Mesendoderm (in vitro differentiated cells): ENCODE measurements at regions not wholly inside any gene's neighbourhood (a gene's known extent, or its start where the extent isn't known, plus 50 kb on each side); places are given as distances from the start of the nearest gene placed in this dataset.
"Not testable (repeated sequence)": the region's sequence is repeated elsewhere in the genome, so short reads cannot be mapped to it uniquely, and the experiment has no call there.

Experiments
- DNase-seq: peaks from one replicate; pipeline ENCODE4 v3.0.0; 2013
- H2AK5ac ChIP-seq: 2 replicates; pipeline ENCODE4 v1.6.1; 2013; ENCODE audit warnings: low read length, inconsistent platforms
- H2BK120ac ChIP-seq: 2 replicates; pipeline ENCODE4 v1.6.1; 2013; ENCODE audit warnings: low read depth, mild to moderate bottlenecking, low read length, moderate library complexity, mixed read lengths
- H2BK15ac ChIP-seq: replicated peaks from 2 replicates; pipeline ENCODE4 v1.6.1; 2013; ENCODE audit warnings: low read depth, mild to moderate bottlenecking, moderate library complexity
- H2BK5ac ChIP-seq: 2 replicates; pipeline ENCODE4 v1.6.1; 2013; ENCODE audit warnings: low read length, inconsistent platforms
- H3K18ac ChIP-seq: 2 replicates; pipeline ENCODE4 v1.6.1; 2013; ENCODE audit warnings: mild to moderate bottlenecking, low read length, mixed read lengths
- H3K23ac ChIP-seq: one replicate; pipeline ENCODE4 v1.6.1; 2013; ENCODE audit warnings: low read length
- H3K27ac ChIP-seq: 2 replicates; pipeline ENCODE4 v1.5.1; 2013; ENCODE audit warnings: low read depth, mild to moderate bottlenecking, inconsistent platforms, low read length, moderate library complexity
- H3K27me3 ChIP-seq: 2 replicates; pipeline ENCODE4 v1.6.1; 2013; ENCODE audit warnings: low read length, control low read depth, mild to moderate bottlenecking, inconsistent platforms; ENCODE audit not compliant: insufficient read depth, poor library complexity
- H3K36me3 ChIP-seq: 2 replicates; pipeline ENCODE4 v1.6.1; 2013; ENCODE audit warnings: low read length, inconsistent platforms; ENCODE audit not compliant: control insufficient read depth, insufficient read depth
- H3K4ac ChIP-seq: one replicate; pipeline ENCODE4 v1.6.1; 2013; ENCODE audit warnings: low read depth, mild to moderate bottlenecking, low read length, moderate library complexity
- H3K4me1 ChIP-seq: 2 replicates; pipeline ENCODE4 v1.6.1; 2013; ENCODE audit warnings: low read depth, low read length, inconsistent platforms; ENCODE audit not compliant: control insufficient read depth
- H3K4me2 ChIP-seq: 2 replicates; pipeline ENCODE4 v1.6.1; 2013; ENCODE audit warnings: low read length
- H3K4me3 ChIP-seq: 2 replicates; pipeline ENCODE4 v1.5.1; 2013; ENCODE audit warnings: mild to moderate bottlenecking, low read length
- H3K56ac ChIP-seq: one replicate; pipeline ENCODE4 v1.6.1; 2013; ENCODE audit warnings: low read length
- H3K79me1 ChIP-seq: 2 replicates; pipeline ENCODE4 v1.6.1; 2013; ENCODE audit warnings: low read length, inconsistent platforms
- H3K79me2 ChIP-seq: 2 replicates; pipeline ENCODE4 v1.6.1; 2013; ENCODE audit warnings: mild to moderate bottlenecking, low read length; ENCODE audit not compliant: control insufficient read depth, insufficient read depth
- H3K9ac ChIP-seq: 2 replicates; pipeline ENCODE4 v1.6.1; 2013; ENCODE audit warnings: low read length, inconsistent platforms
- H4K5ac ChIP-seq: one replicate; pipeline ENCODE4 v1.6.1; 2013; ENCODE audit warnings: low read length
- H4K8ac ChIP-seq: one replicate; pipeline ENCODE4 v1.6.1; 2013; ENCODE audit warnings: low read depth, mild to moderate bottlenecking, control low read depth, low read length, moderate library complexity
- WGBS: extraction: QIAGEN DNeasy Blood & Tissue Kit; methylation state at CpG from one replicate; pipeline ENCODE4 v1.1.7; 2013; ENCODE audit warnings: low lambda C conversion rate, missing lambda C conversion rate; ENCODE audit not compliant: insufficient coverage; ENCODE audit errors: extremely low coverage; 5-methylcytosine and 5-hydroxymethylcytosine counted together

GRCh38 chr9:63775092-63775426 is 1510.0 kb downstream of the FOXD4L5 start:
- not testable (repeated sequence) for H3K4ac ChIP-seq, H3K36me3 ChIP-seq, H2BK5ac ChIP-seq, H3K27me3 ChIP-seq, DNase-seq, H3K79me1 ChIP-seq, H4K8ac ChIP-seq, H3K56ac ChIP-seq, H2BK15ac ChIP-seq, H3K4me2 ChIP-seq, H3K23ac ChIP-seq, H3K18ac ChIP-seq, H2AK5ac ChIP-seq, H3K4me1 ChIP-seq, H3K4me3 ChIP-seq, H4K5ac ChIP-seq, H3K79me2 ChIP-seq, H2BK120ac ChIP-seq, H3K27ac ChIP-seq, H3K9ac ChIP-seq
- no CpG with 5 or more reads among the region's 14 CpGs for WGBS

- not testable (repeated sequence) for H2BK15ac ChIP-seq, H2BK120ac ChIP-seq, H3K4me2 ChIP-seq, H3K79me2 ChIP-seq, H4K8ac ChIP-seq, H3K56ac ChIP-seq, H3K27me3 ChIP-seq, H2AK5ac ChIP-seq, H3K18ac ChIP-seq, H3K23ac ChIP-seq, H3K4ac ChIP-seq, H4K5ac ChIP-seq, H3K79me1 ChIP-seq, H2BK5ac ChIP-seq, H3K27ac ChIP-seq, H3K36me3 ChIP-seq, H3K9ac ChIP-seq, DNase-seq, H3K4me3 ChIP-seq, H3K4me1 ChIP-seq
- WGBS, result no CpG with 5 or more reads among the region's 15 CpGs
Measured at GRCh38 chr9:63774369-63775091, 1510.5 kb downstream of the FOXD4L5 start.

GRCh38 chr9:63762230-63762629 is 1522.8 kb downstream of the FOXD4L5 start:
- not testable (repeated sequence) for DNase-seq, H3K27me3 ChIP-seq, H3K9ac ChIP-seq, H3K79me2 ChIP-seq, H2AK5ac ChIP-seq, H2BK120ac ChIP-seq, H3K23ac ChIP-seq, H2BK5ac ChIP-seq, H3K4me2 ChIP-seq, H3K4me1 ChIP-seq, H3K18ac ChIP-seq, H4K5ac ChIP-seq, H3K36me3 ChIP-seq, H3K4ac ChIP-seq, H4K8ac ChIP-seq, H3K4me3 ChIP-seq, H2BK15ac ChIP-seq, H3K27ac ChIP-seq, H3K79me1 ChIP-seq, H3K56ac ChIP-seq
- no CpG with 5 or more reads among the region's 13 CpGs for WGBS

- WGBS, result no CpG with 5 or more reads among the region's 4 CpGs
- H2BK15ac ChIP-seq, DNase-seq, H4K5ac ChIP-seq, H3K4me2 ChIP-seq, H3K27ac ChIP-seq, H2AK5ac ChIP-seq, H3K27me3 ChIP-seq, H3K4me1 ChIP-seq, H3K79me2 ChIP-seq, H3K56ac ChIP-seq, H2BK5ac ChIP-seq, H2BK120ac ChIP-seq, H3K4ac ChIP-seq, H3K18ac ChIP-seq, H3K79me1 ChIP-seq, H3K23ac ChIP-seq, H3K9ac ChIP-seq, H3K4me3 ChIP-seq, H3K36me3 ChIP-seq, H4K8ac ChIP-seq: not testable (repeated sequence)
Measured at GRCh38 chr9:63729021-63729420, 1556.0 kb downstream of the FOXD4L5 start.

- Histone ChIP-seq H2BK120ac (no peak overlapping the region), H3K36me3 (no peaks in the 10 kb centered on the region), H3K18ac (no peak overlapping the region), H3K27ac (no peak overlapping the region), H3K23ac (no peak overlapping the region), H3K27me3 (no peaks in the 10 kb centered on the region), H3K4me2 (no peak overlapping the region), H2BK5ac (no peak overlapping the region), H3K4me3 (no peak overlapping the region), H3K79me2 (no peaks in the 10 kb centered on the region), H2AK5ac (no peak overlapping the region), H3K4ac (no peak overlapping the region), H4K8ac (no peak overlapping the region), H3K9ac (no peak overlapping the region), H3K79me1 (no peaks in the 10 kb centered on the region), H2BK15ac (no peak overlapping the region), H4K5ac (no peak overlapping the region), H3K56ac (no peak overlapping the region), H3K4me1 (no peaks in the 10 kb centered on the region)
- no CpG with 5 or more reads among the region's 3 CpGs for WGBS
- DNase-seq, result no peak
Measured at GRCh38 chr9:63728287-63728686, 1556.7 kb downstream of the FOXD4L5 start.

- not testable (repeated sequence) for H3K36me3 ChIP-seq, H3K56ac ChIP-seq
- WGBS, result no CpG with 5 or more reads among the region's 21 CpGs
Measured at GRCh38 chr9:63708285-63708684, 1576.7 kb downstream of the FOXD4L5 start.

More at GRCh38 chr9:63708285-63708684, 1576.7 kb downstream of the FOXD4L5 start:
- not testable (repeated sequence) for H3K18ac ChIP-seq, H3K4me1 ChIP-seq, H2BK120ac ChIP-seq, H3K27ac ChIP-seq, DNase-seq, H4K8ac ChIP-seq, H3K9ac ChIP-seq, H4K5ac ChIP-seq, H3K4me2 ChIP-seq, H3K79me2 ChIP-seq, H2BK15ac ChIP-seq, H3K4me3 ChIP-seq, H3K23ac ChIP-seq, H3K79me1 ChIP-seq, H2AK5ac ChIP-seq, H2BK5ac ChIP-seq, H3K27me3 ChIP-seq, H3K4ac ChIP-seq
